AG09309 (cell line): ENCODE measurements at regions not wholly inside any gene's neighbourhood (a gene's known extent, or its start where the extent isn't known, plus 50 kb on each side); places are given as distances from the start of the nearest gene placed in this dataset.
"Not testable (repeated sequence)": the region's sequence is repeated elsewhere in the genome, so short reads cannot be mapped to it uniquely, and the experiment has no call there.

Experiments
- DNase-seq: peaks from one replicate; pipeline ENCODE4 v3.0.0-alpha.2; 2010; ENCODE audit warnings: low read depth
- H3K4me3 ChIP-seq: 2 replicates; pipeline ENCODE4 v1.5.1; 2011; ENCODE audit warnings: mild to moderate bottlenecking, low read depth, low read length, moderate library complexity; ENCODE audit not compliant: control insufficient read depth
- TF ChIP-seq, protein P1 (sequence below): IDR thresholded peaks from 2 replicates; pipeline ENCODE4 v1.5.1; 2011; ENCODE audit warnings: mild to moderate bottlenecking, low read depth, low read length, inconsistent platforms; ENCODE audit not compliant: insufficient read depth, control insufficient read depth; ENCODE audit errors: missing control alignments

DNA sequence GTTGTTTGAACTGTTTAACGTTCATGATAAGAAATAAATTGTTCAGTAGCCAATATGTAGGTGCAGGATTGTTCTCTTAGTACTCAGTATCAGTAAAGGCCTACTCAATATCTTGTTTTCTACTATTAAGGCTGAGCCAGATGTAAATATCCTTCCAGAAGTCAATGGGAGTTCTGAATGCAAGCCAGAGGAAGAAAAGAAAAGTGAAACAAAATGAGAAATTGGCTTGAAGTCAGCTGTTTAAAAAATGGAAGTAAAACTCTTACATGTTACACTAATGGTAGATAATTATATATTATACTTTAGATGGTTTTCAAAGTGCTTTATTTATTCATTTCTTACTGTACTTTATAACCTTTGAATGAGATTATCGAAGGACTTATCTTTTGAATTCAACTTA, 1417.9 kb downstream of the ADGRL3 start:
- TF ChIP-seq, protein P1, sequence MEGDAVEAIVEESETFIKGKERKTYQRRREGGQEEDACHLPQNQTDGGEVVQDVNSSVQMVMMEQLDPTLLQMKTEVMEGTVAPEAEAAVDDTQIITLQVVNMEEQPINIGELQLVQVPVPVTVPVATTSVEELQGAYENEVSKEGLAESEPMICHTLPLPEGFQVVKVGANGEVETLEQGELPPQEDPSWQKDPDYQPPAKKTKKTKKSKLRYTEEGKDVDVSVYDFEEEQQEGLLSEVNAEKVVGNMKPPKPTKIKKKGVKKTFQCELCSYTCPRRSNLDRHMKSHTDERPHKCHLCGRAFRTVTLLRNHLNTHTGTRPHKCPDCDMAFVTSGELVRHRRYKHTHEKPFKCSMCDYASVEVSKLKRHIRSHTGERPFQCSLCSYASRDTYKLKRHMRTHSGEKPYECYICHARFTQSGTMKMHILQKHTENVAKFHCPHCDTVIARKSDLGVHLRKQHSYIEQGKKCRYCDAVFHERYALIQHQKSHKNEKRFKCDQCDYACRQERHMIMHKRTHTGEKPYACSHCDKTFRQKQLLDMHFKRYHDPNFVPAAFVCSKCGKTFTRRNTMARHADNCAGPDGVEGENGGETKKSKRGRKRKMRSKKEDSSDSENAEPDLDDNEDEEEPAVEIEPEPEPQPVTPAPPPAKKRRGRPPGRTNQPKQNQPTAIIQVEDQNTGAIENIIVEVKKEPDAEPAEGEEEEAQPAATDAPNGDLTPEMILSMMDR = no peak
- H3K4me3 ChIP-seq = no peak overlapping the region
- DNase-seq = no peak

DNA sequence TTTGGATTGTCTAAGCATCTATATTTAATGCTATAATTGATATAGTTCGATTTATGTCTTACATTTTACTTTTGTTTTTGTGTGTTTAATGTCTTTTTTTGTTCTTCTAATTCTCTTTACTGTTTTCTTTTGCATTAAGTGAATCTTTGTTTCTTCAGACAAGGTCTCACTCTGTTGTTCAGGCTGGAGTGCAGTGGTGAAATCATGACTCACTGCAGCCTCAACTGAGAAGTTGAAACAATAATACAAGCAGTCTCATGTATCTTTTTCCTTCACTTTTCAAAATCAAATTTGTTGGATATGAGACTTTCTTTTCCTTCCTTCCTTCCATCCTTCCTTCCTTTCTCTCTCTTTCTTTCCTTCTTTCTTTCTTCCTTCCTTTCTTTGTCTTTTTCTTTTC, 1401.6 kb downstream of the ADGRL3 start:
- TF ChIP-seq, protein P1 = no peak
- no peak overlapping the region for H3K4me3 ChIP-seq
- DNase-seq = no peak

DNA sequence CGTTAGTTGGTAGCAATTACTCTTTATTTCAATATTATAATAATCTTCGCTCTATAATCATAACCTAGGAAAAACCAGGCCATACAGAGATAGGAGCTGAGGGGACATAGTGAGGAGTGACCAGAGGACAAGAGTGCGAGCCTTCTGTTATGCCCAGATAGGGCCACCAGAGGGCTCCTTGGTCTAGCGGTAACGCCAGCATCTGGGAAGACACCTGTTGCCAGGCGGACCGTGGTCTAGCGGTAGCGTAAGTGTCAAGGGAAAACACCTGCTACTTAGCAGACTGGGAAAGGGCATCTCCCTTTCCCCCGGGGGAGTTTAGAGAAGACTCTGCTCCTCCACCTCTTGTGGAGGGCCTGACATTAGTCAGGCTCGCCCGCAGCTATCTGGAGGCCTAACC, 1395.1 kb downstream of the ADGRL3 start:
- not testable (repeated sequence) for H3K4me3 ChIP-seq, DNase-seq

DNA sequence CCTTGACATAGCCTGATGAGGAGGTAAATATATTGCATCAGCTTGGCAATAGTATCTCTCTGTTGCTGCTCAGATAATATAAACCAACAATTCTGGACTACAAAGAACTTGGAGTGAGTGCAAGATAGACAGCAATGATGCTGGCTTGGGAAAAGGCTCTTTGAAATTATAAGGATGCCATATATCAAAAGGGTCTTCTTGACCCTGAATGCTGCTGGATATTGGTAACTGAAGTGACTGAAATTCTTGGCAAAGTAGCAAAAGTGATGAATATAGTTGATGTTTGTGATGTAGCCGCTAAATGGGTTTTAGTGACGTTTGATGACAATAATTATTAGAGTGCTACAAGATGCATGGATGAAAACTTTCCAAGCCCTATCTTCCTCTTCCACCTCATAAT, 1391.6 kb downstream of the ADGRL3 start:
- DNase-seq = no peak
- TF ChIP-seq, protein P1 = no peak
- no peak overlapping the region for H3K4me3 ChIP-seq

DNA sequence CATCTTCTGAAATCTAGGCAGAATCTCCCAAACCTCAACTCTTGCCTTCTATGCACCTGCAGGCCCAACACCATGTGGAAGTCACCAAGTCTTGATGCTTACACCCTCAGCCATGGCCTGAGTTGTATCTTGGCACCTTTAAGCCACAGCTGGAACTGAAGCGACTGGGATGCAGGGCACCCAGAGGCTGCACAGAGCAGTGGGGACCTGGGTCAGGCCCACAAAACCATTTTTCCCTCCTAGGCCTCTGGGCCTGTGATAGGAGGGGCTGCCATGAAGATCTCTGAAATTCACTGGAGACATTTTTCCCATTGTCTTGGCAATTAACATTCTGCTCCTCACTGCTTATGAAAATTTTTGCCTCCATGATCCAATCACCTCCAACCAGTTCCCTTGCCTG, 1388.5 kb downstream of the ADGRL3 start:
- DNase-seq = no peak
- TF ChIP-seq, protein P1 = no peak
- H3K4me3 ChIP-seq = no peak overlapping the region

DNA sequence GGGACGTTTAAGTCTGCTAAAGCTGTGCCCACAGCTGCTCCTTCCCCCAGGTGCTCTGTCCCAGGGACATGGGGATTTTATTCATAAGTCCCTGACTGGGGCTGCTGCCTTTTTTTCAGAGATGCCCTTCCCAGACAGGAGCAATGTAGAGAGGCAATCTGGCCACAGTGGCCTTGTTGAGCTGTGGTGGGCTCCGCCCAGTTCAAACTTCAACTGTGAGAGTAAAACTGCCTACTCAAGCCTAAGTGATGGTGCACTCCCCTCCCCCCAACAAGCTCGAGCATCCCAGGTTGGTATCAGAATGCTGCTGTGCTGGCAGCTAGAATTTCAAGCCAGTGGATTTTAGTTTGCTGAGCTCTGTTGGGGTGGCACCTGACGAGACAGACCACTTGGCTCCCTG, 1371.4 kb downstream of the ADGRL3 start:
- no peak overlapping the region for H3K4me3 ChIP-seq
- TF ChIP-seq, protein P1 = no peak
- DNase-seq = no peak

DNA sequence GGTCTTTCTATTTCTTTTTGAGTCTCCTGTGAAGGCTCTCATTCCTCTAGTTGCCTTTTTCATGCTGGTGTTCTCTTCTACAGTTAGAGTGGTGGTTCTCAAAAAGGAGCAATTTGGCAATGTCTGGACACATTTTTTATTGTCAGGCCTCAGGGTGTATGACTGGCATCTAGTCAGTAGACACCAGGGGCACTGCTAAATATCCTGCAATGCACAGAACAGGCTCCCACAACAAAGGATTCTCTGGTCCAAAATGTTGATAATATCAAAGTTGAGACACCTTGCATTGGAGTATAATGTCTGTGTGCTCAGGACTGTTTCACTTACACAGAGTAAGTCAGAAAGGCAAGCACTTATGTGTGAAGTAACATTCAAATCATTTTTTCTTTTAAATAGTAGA, 1360.7 kb downstream of the ADGRL3 start:
- TF ChIP-seq, protein P1 = no peak
- DNase-seq = no peak
- H3K4me3 ChIP-seq = no peak overlapping the region

DNA sequence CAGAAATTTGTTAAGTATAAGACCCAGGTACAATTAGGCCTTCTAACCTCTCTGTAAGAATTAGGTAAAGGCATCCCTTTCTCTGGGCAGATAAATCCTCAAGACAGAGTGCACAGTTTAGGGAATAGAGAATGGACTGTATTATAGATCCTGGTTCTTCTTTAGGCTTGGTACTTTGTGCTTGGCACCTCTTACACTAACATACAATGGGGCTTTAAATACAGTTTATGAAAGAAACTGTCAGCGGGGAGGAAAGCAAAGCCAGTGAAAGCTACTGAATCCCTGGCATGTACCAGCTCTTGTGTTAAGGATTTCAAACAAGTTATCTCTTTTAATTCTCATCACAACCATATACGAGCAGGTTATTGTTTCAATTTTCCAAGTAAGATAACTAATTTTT, 1350.0 kb downstream of the ADGRL3 start:
- TF ChIP-seq, protein P1 = no peak
- DNase-seq = no peak
- H3K4me3 ChIP-seq = no peak overlapping the region
